Stimulated activated CD8-positive, alpha-beta memory T cell treated with anti-CD3 and anti-CD28 coated beads, Interleukin-7, amount 100 ng/mL, for 48 hours (primary cell): ENCODE measurements at regions not wholly inside any gene's neighbourhood (a gene's known extent, or its start where the extent isn't known, plus 50 kb on each side); places are given as distances from the start of the nearest gene placed in this dataset.
"Not testable (repeated sequence)": the region's sequence is repeated elsewhere in the genome, so short reads cannot be mapped to it uniquely, and the experiment has no call there.

ENCODE experiments used
- DNase-seq, 2 donors: peaks; one replicate each; pipeline ENCODE4 v3.0.0-alpha.2; 2020; ENCODE audit warnings: low read depth in 1 of 2; ENCODE audit errors: extremely low read depth in 1 of 2

- DNase-seq = not testable (repeated sequence)
Observed at GRCh38 chr2:143837055-143837454, 682.9 kb downstream of the ZEB2 start.

- DNase-seq = no peak
Observed at GRCh38 chr2:143835481-143835880, 684.4 kb downstream of the ZEB2 start.

- DNase-seq = no peak
Observed at GRCh38 chr2:143833015-143833660, 686.8 kb downstream of the ZEB2 start.

GRCh38 chr2:143830476-143830875, 689.4 kb downstream of the ZEB2 start:
- no peak for DNase-seq

GRCh38 chr2:143828763-143829537, 691.0 kb downstream of the ZEB2 start:
- no peak for DNase-seq

GRCh38 chr2:143824791-143825190, 695.1 kb downstream of the ZEB2 start:
- no peak for DNase-seq

GRCh38 chr2:143823876-143824275, 694.7 kb downstream of the ARHGAP15 start:
- no peak for DNase-seq

GRCh38 chr2:143823296-143823695, 694.1 kb downstream of the ARHGAP15 start:
- no peak for DNase-seq

- DNase-seq = no peak
Observed at GRCh38 chr2:143822736-143823135, 693.5 kb downstream of the ARHGAP15 start.

GRCh38 chr2:143819764-143820163, 690.5 kb downstream of the ARHGAP15 start:
- no peak for DNase-seq

GRCh38 chr2:143819190-143819735, 690.0 kb downstream of the ARHGAP15 start:
- DNase-seq = no peak
